HepG2 (cell line): ENCODE measurements at regions not wholly inside any gene's neighbourhood (a gene's known extent, or its start where the extent isn't known, plus 50 kb on each side); places are given as distances from the start of the nearest gene placed in this dataset.

Source experiments
- FLYWCH1 ChIP-seq: sonication (generic); formaldehyde crosslinking; IDR thresholded peaks from 2 replicates; pipeline ENCODE4 v1.8.1; 2023; ENCODE audit warnings: mild to moderate bottlenecking, missing genetic modification reagents
- GATAD2A ChIP-seq: IDR thresholded peaks from 2 replicates; pipeline ENCODE4 v1.6.1; 2016
- GLMP ChIP-seq: sonication (generic); formaldehyde crosslinking; IDR thresholded peaks from 2 replicates; pipeline ENCODE4 v1.9.0; 2021; ENCODE audit warnings: missing genetic modification reagents, mild to moderate bottlenecking, borderline replicate concordance
- HMG20B ChIP-seq: conservative IDR thresholded peaks from 2 replicates; pipeline ENCODE4 v1.6.1; 2016; ENCODE audit warnings: missing genetic modification reagents, missing compliant biosample characterization
- HNRNPH1 ChIP-seq: fragments of 200-400 bp; formaldehyde crosslinking; optimal IDR thresholded peaks from 2 replicates; pipeline ENCODE3; 2017; ENCODE audit warnings: mild to moderate bottlenecking, low read depth, low read length
- KLF16 ChIP-seq, 2 experiments: sonication (generic) in 1 of 2; formaldehyde crosslinking in 1 of 2; IDR thresholded peaks; 2 replicates each; pipeline versions ENCODE4 v1.6.1 to v1.8.0; 2016 to 2023; ENCODE audit warnings: missing genetic modification reagents in 2 of 2, missing compliant biosample characterization in 1 of 2
- NFE2 ChIP-seq: sonication (generic); formaldehyde crosslinking; IDR thresholded peaks from 2 replicates; pipeline ENCODE4 v1.4.0; 2020; ENCODE audit warnings: missing genetic modification reagents
- NFKB2 ChIP-seq: sonication (generic); formaldehyde crosslinking; IDR thresholded peaks from 2 replicates; pipeline ENCODE4 v1.4.0; 2020; ENCODE audit warnings: missing genetic modification reagents, borderline replicate concordance
- NFYC ChIP-seq: IDR thresholded peaks from 2 replicates; pipeline ENCODE4 v1.6.1; 2016; ENCODE audit warnings: missing genetic modification reagents, missing compliant biosample characterization
- NR2C2 ChIP-seq: sonication (generic); formaldehyde crosslinking; IDR thresholded peaks from 2 replicates; pipeline ENCODE4 v1.4.0; 2020; ENCODE audit warnings: missing genetic modification reagents, mild to moderate bottlenecking, moderate library complexity, borderline replicate concordance
- NR2F1 ChIP-seq, 2 experiments: fragments of 450-650 bp in 1 of 2; formaldehyde crosslinking in 1 of 2; IDR thresholded peaks; 2 replicates each; pipeline versions ENCODE4 v1.5.0 to v1.6.1; 2016 to 2020; ENCODE audit warnings: mild to moderate bottlenecking in 1 of 2, missing compliant biosample characterization in 1 of 2, missing genetic modification reagents in 1 of 2, moderate library complexity in 1 of 2
- PTBP1 ChIP-seq: fragments of 200-400 bp; formaldehyde crosslinking; IDR thresholded peaks from 2 replicates; pipeline ENCODE4 v1.6.1; 2018; ENCODE audit warnings: low read length, low read depth; ENCODE audit not compliant: poor library complexity, severe bottlenecking
- RCOR2 ChIP-seq: IDR thresholded peaks from 2 replicates; pipeline ENCODE4 v1.6.1; 2016; ENCODE audit warnings: missing biosample characterization, missing genetic modification reagents
- ZBTB26 ChIP-seq: IDR thresholded peaks from 2 replicates; pipeline ENCODE4 v1.6.1; 2016; ENCODE audit warnings: missing compliant biosample characterization, missing genetic modification reagents, borderline replicate concordance
- ZFY ChIP-seq: sonication (generic); formaldehyde crosslinking; IDR thresholded peaks from 2 replicates; pipeline ENCODE4 v1.4.0; 2020; ENCODE audit warnings: missing genetic modification reagents
- ZNF224 ChIP-seq: sonication (generic); formaldehyde crosslinking; IDR thresholded peaks from 2 replicates; pipeline ENCODE4 v1.5.0; 2020; ENCODE audit warnings: mild to moderate bottlenecking, missing genetic modification reagents
- ZNF280D ChIP-seq: sonication (generic); formaldehyde crosslinking; IDR thresholded peaks from 2 replicates; pipeline ENCODE4 v1.5.1; 2020; ENCODE audit warnings: mild to moderate bottlenecking, missing genetic modification reagents
- ZNF34 ChIP-seq: sonication (generic); formaldehyde crosslinking; IDR thresholded peaks from 2 replicates; pipeline ENCODE4 v1.4.0; 2020; ENCODE audit warnings: mild to moderate bottlenecking, missing genetic modification reagents, borderline replicate concordance
- ZNF530 ChIP-seq: sonication (generic); formaldehyde crosslinking; IDR thresholded peaks from 2 replicates; pipeline ENCODE4 v1.5.0; 2020; ENCODE audit warnings: low read depth, mild to moderate bottlenecking, missing genetic modification reagents
- ZNF639 ChIP-seq: conservative IDR thresholded peaks from 2 replicates; pipeline ENCODE4 v1.6.1; 2018; ENCODE audit warnings: missing genetic modification reagents
- TF ChIP-seq, protein P1 (sequence below): sonication (generic); formaldehyde crosslinking; IDR thresholded peaks from 2 replicates; pipeline ENCODE4 v1.4.0; 2020; ENCODE audit warnings: missing genetic modification reagents

DNA sequence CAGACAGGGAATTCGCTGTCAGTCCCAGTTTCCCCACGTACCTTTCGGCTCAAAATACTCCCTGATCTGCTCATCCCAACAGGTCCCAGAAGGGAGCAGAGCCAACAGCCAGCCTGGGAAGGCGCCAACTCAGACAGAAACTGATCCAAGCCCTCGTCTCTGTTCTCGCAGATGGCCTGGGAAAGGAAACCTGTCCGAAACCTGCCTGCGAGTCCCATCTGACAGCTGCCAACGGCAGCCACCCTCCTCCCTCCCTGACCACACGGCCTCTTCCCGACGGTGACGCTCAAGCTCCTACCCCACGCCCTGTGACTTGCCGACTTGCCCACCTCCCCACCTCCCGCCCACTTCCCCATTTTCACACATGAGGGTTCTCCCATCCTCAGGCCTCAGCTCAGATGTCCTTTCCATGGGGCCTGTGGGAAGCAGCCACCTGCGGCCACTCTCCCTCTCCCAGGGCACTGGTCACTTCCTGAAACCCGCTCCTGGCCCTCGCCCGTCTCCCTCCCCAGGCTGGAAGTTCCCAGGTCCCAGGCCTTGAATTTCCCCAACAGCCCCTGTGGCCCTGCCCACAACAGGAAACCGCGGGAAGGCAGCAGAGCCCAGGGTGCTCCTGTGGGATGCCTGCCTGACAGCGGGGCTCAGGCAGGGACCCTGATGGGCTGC lies 60.9 kb upstream of the FBRSL1 start (continued):
- TF ChIP-seq HMG20B, result no peak
- TF ChIP-seq, protein P1, sequence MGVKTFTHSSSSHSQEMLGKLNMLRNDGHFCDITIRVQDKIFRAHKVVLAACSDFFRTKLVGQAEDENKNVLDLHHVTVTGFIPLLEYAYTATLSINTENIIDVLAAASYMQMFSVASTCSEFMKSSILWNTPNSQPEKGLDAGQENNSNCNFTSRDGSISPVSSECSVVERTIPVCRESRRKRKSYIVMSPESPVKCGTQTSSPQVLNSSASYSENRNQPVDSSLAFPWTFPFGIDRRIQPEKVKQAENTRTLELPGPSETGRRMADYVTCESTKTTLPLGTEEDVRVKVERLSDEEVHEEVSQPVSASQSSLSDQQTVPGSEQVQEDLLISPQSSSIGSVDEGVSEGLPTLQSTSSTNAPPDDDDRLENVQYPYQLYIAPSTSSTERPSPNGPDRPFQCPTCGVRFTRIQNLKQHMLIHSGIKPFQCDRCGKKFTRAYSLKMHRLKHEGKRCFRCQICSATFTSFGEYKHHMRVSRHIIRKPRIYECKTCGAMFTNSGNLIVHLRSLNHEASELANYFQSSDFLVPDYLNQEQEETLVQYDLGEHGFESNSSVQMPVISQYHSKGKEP (CRISPR knock-in tag), result no peak
- TF ChIP-seq GLMP (CRISPR knock-in tag), result no peak
- no peak for TF ChIP-seq FLYWCH1 (CRISPR knock-in tag)
- TF ChIP-seq NFKB2 (CRISPR knock-in tag), result peak; percentile 27; the same call in 1 of the 2 replicates
- TF ChIP-seq PTBP1, result no peak
- TF ChIP-seq HNRNPH1, result no peak
- TF ChIP-seq RCOR2 (CRISPR knock-in tag), result no peak
- no peak for TF ChIP-seq ZNF530 (CRISPR knock-in tag)
- no peak for TF ChIP-seq ZBTB26 (CRISPR knock-in tag)
- no peak for TF ChIP-seq KLF16 (CRISPR knock-in tag; IDR thresholded peaks at IDR 0.05)
- no peak for TF ChIP-seq ZNF639 (CRISPR knock-in tag)
- TF ChIP-seq GATAD2A (CRISPR knock-in tag), result 0 out of 2 replicates have a peak, but pooled peaks have one; percentile 10
- peak; percentile 53; the same call in 1 of the 2 replicates for TF ChIP-seq ZFY (CRISPR knock-in tag)
- no peak for TF ChIP-seq NR2F1 (CRISPR knock-in tag; IDR thresholded peaks at IDR 0.05)
- no peak for TF ChIP-seq ZNF34
- no peak for TF ChIP-seq NFYC (CRISPR knock-in tag)
- TF ChIP-seq ZNF224 (CRISPR knock-in tag), result no peak
- 0 out of 2 replicates have a peak, but pooled peaks have one; percentile 16 for TF ChIP-seq NR2C2 (CRISPR knock-in tag)
- no peak for TF ChIP-seq ZNF280D (CRISPR knock-in tag)
- TF ChIP-seq NFE2 (CRISPR knock-in tag), result no peak
